ENCODE measurements at regions not wholly inside any gene's neighbourhood (a gene's known extent, or its start where the extent isn't known, plus 50 kb on each side); places are given as distances from the start of the nearest gene placed in this dataset.

DNA sequence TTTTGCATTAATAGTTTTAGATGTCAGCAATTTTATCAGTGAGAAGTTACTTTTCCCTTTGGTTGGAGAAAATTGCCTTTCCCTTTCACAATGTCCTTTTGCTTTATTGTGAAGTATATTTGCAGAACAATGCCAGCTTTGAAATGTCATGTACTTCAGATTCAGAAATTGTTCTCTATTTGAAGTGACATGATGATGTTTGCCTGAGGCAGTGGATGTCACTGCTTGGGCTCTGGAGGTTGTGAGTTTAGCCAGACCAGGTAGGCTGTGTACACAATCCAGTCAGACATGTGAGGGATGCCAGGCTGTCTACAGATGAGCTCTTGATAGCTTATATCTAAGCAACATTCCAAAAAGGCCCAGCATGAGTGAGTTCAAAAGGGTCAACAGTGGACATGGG lies 451.9 kb upstream of the FBXO33 start:
- no peaks in the 10 kb centered on the region for H3K36me3 ChIP-seq (ENCODE audit: insufficient read depth, low read length)
- no peak overlapping the region for H3K4me3 ChIP-seq (ENCODE audit: low read length)

DNA sequence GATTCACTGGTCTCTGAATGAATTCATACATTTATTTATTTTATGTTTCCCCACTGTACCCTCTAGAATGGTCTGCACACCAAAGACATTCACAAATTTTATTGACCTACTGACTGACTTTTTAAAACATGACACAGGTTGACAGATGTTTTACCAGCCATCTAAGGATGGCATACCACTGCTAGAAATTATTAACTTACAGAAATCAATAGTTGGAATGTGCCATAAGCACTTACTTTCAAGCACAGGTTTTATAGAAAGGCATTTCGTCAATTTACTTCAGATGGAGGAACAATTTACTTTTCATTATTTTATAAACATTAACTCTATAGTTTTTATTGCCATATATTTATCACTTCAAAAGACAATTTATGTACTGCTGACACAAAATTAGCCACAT lies 448.7 kb upstream of the FBXO33 start:
- Histone ChIP-seq H3K4me2 (ENCODE audit: low read length) (no peak overlapping the region), H3F3A (ENCODE audit: insufficient read depth, low read length, poor library complexity, severe bottlenecking) (no peaks in the 10 kb centered on the region), H3K27me3 (ENCODE audit: insufficient read depth, low read depth, low read length) (no peaks in the 10 kb centered on the region), H3K4me3 (ENCODE audit: low read length) (no peak overlapping the region), H3K9ac (ENCODE audit: low read length) (no peak overlapping the region), H3K79me2 (replicated peaks; ENCODE audit: insufficient read depth, low read length) (no peaks in the 10 kb centered on the region), H3K36me3 (ENCODE audit: insufficient read depth, low read length) (no peaks in the 10 kb centered on the region), H2AFZ (ENCODE audit: low read depth, low read length) (no peak overlapping the region), H4K20me1 (ENCODE audit: insufficient read depth) (no peaks in the 10 kb centered on the region), H3K9me2 (ENCODE audit: insufficient read depth, low read length) (no peaks in the 10 kb centered on the region), H3K9me3 (ENCODE audit: low read length) (no peaks in the 10 kb centered on the region), H3K27ac (ENCODE audit: low read length) (no peak overlapping the region)
- TF ChIP-seq RAD21 (conservative IDR thresholded peaks at IDR 0.05): no peak
- TF ChIP-seq POLR2AphosphoS5 (IDR thresholded peaks at IDR 0.05): no peak
- no peak for TF ChIP-seq MXI1 (conservative IDR thresholded peaks at IDR 0.05; ENCODE audit: poor library complexity, severe bottlenecking)
- TF ChIP-seq, protein P1, sequence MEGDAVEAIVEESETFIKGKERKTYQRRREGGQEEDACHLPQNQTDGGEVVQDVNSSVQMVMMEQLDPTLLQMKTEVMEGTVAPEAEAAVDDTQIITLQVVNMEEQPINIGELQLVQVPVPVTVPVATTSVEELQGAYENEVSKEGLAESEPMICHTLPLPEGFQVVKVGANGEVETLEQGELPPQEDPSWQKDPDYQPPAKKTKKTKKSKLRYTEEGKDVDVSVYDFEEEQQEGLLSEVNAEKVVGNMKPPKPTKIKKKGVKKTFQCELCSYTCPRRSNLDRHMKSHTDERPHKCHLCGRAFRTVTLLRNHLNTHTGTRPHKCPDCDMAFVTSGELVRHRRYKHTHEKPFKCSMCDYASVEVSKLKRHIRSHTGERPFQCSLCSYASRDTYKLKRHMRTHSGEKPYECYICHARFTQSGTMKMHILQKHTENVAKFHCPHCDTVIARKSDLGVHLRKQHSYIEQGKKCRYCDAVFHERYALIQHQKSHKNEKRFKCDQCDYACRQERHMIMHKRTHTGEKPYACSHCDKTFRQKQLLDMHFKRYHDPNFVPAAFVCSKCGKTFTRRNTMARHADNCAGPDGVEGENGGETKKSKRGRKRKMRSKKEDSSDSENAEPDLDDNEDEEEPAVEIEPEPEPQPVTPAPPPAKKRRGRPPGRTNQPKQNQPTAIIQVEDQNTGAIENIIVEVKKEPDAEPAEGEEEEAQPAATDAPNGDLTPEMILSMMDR (IDR thresholded peaks at IDR 0.05; ENCODE audit: poor library complexity, severe bottlenecking): no peak
- TF ChIP-seq EP300 (conservative IDR thresholded peaks at IDR 0.05; ENCODE audit: poor library complexity, severe bottlenecking): no peak
- TF ChIP-seq SMC3 (conservative IDR thresholded peaks at IDR 0.05; ENCODE audit: poor library complexity): no peak

More for the DNA sequence above, 451.9 kb upstream of the FBXO33 start:
- H3K9me3 ChIP-seq (ENCODE audit: low read length): no peaks in the 10 kb centered on the region
- H3K27ac ChIP-seq (ENCODE audit: low read length): peak overlapping the region; percentile 40
- no peaks in the 10 kb centered on the region for H3K79me2 ChIP-seq (replicated peaks; ENCODE audit: insufficient read depth, low read length)
- no peaks in the 10 kb centered on the region for H4K20me1 ChIP-seq (ENCODE audit: insufficient read depth)
- H3K27me3 ChIP-seq (ENCODE audit: insufficient read depth, low read depth, low read length): no peaks in the 10 kb centered on the region
- H3F3A ChIP-seq (ENCODE audit: insufficient read depth, low read length, poor library complexity, severe bottlenecking): no peaks in the 10 kb centered on the region
- no peaks in the 10 kb centered on the region for H3K9me2 ChIP-seq (ENCODE audit: insufficient read depth, low read length)
- no peak overlapping the region for H3K4me2 ChIP-seq (ENCODE audit: low read length)
- no peak overlapping the region for H2AFZ ChIP-seq (ENCODE audit: low read depth, low read length)
- no peak overlapping the region for H3K9ac ChIP-seq (ENCODE audit: low read length)
- TF ChIP-seq POLR2AphosphoS5 (IDR thresholded peaks at IDR 0.05) (peak; percentile 49), EP300 (conservative IDR thresholded peaks at IDR 0.05; ENCODE audit: poor library complexity, severe bottlenecking) (peak; percentile 85), SMC3 (conservative IDR thresholded peaks at IDR 0.05; ENCODE audit: poor library complexity) (no peak)
- TF ChIP-seq, protein P2, sequence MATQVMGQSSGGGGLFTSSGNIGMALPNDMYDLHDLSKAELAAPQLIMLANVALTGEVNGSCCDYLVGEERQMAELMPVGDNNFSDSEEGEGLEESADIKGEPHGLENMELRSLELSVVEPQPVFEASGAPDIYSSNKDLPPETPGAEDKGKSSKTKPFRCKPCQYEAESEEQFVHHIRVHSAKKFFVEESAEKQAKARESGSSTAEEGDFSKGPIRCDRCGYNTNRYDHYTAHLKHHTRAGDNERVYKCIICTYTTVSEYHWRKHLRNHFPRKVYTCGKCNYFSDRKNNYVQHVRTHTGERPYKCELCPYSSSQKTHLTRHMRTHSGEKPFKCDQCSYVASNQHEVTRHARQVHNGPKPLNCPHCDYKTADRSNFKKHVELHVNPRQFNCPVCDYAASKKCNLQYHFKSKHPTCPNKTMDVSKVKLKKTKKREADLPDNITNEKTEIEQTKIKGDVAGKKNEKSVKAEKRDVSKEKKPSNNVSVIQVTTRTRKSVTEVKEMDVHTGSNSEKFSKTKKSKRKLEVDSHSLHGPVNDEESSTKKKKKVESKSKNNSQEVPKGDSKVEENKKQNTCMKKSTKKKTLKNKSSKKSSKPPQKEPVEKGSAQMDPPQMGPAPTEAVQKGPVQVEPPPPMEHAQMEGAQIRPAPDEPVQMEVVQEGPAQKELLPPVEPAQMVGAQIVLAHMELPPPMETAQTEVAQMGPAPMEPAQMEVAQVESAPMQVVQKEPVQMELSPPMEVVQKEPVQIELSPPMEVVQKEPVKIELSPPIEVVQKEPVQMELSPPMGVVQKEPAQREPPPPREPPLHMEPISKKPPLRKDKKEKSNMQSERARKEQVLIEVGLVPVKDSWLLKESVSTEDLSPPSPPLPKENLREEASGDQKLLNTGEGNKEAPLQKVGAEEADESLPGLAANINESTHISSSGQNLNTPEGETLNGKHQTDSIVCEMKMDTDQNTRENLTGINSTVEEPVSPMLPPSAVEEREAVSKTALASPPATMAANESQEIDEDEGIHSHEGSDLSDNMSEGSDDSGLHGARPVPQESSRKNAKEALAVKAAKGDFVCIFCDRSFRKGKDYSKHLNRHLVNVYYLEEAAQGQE (IDR thresholded peaks at IDR 0.05; ENCODE audit: borderline replicate concordance): peak; percentile 28

DNA sequence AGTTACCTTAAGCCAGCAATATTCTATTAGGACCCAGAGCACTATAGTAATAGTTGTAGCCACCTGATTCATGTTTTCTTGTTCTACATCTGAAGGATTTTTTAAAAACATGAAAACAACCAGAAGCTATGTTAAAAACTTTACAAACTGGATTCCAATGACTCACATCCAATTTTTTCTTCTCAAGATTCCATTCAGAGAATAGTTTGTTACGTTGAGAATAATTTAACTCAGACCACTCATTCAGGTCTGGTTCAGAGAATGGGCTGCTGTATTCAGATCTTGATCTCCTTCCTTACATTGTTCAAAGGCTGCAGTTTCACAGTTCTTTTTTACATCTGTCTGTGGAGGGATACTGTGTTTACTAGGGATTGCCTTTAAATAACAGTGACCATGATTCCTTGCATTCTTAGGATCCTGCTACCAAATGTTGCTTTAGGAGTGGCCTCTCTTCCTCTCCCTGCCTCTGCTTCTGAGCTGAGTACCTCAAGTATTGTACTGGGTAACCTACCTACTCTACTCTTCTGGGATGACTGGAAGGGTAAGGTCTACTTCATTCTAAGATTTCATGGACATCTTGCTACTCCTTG lies 448.0 kb upstream of the FBXO33 start:
- Histone ChIP-seq H3F3A (ENCODE audit: insufficient read depth, low read length, poor library complexity, severe bottlenecking) (no peaks in the 10 kb centered on the region), H3K4me2 (ENCODE audit: low read length) (no peak overlapping the region), H3K27ac (ENCODE audit: low read length) (no peak overlapping the region), H3K9ac (ENCODE audit: low read length) (no peak overlapping the region), H3K9me3 (ENCODE audit: low read length) (no peaks in the 10 kb centered on the region), H3K79me2 (replicated peaks; ENCODE audit: insufficient read depth, low read length) (no peaks in the 10 kb centered on the region), H3K27me3 (ENCODE audit: insufficient read depth, low read depth, low read length) (no peaks in the 10 kb centered on the region), H3K36me3 (ENCODE audit: insufficient read depth, low read length) (no peaks in the 10 kb centered on the region), H3K9me2 (ENCODE audit: insufficient read depth, low read length) (no peaks in the 10 kb centered on the region), H4K20me1 (ENCODE audit: insufficient read depth) (no peaks in the 10 kb centered on the region), H3K4me3 (ENCODE audit: low read length) (no peak overlapping the region), H2AFZ (ENCODE audit: low read depth, low read length) (no peak overlapping the region)
- TF ChIP-seq MXI1 (conservative IDR thresholded peaks at IDR 0.05; ENCODE audit: poor library complexity, severe bottlenecking): no peak
- TF ChIP-seq SMC3 (conservative IDR thresholded peaks at IDR 0.05; ENCODE audit: poor library complexity): no peak
- TF ChIP-seq, protein P1 (IDR thresholded peaks at IDR 0.05; ENCODE audit: poor library complexity, severe bottlenecking): no peak
- TF ChIP-seq POLR2AphosphoS5 (IDR thresholded peaks at IDR 0.05): no peak
- no peak for TF ChIP-seq TAF1 (IDR thresholded peaks at IDR 0.05; ENCODE audit: low read depth)
- TF ChIP-seq EP300 (conservative IDR thresholded peaks at IDR 0.05; ENCODE audit: poor library complexity, severe bottlenecking): no peak

Data from neural cell (in vitro differentiated cells).